ENCODE measurements at regions not wholly inside any gene's neighbourhood (a gene's known extent, or its start where the extent isn't known, plus 50 kb on each side); places are given as distances from the start of the nearest gene placed in this dataset.
A peak's percentile ranks its signal among the peaks of the same experiment; 100 is the strongest.

- Histone ChIP-seq H3K36me3 (no peaks in the 10 kb centered on the region), H3K4me3 (no peak overlapping the region), H3K4me1 (peaks cover 8% of the 10 kb centered on the region), H3K27me3 (no peaks in the 10 kb centered on the region), H3K9me3 (no peaks in the 10 kb centered on the region), H3K27ac (peak overlapping the region; percentile 25)
- TF ChIP-seq POLR2A (IDR thresholded peaks at IDR 0.05) (no peak), POLR2AphosphoS5 (IDR thresholded peaks at IDR 0.05; ENCODE audit: insufficient read depth in 1 of 2, low read depth in 1 of 2) (no peak)
- TF ChIP-seq, protein P1, sequence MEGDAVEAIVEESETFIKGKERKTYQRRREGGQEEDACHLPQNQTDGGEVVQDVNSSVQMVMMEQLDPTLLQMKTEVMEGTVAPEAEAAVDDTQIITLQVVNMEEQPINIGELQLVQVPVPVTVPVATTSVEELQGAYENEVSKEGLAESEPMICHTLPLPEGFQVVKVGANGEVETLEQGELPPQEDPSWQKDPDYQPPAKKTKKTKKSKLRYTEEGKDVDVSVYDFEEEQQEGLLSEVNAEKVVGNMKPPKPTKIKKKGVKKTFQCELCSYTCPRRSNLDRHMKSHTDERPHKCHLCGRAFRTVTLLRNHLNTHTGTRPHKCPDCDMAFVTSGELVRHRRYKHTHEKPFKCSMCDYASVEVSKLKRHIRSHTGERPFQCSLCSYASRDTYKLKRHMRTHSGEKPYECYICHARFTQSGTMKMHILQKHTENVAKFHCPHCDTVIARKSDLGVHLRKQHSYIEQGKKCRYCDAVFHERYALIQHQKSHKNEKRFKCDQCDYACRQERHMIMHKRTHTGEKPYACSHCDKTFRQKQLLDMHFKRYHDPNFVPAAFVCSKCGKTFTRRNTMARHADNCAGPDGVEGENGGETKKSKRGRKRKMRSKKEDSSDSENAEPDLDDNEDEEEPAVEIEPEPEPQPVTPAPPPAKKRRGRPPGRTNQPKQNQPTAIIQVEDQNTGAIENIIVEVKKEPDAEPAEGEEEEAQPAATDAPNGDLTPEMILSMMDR (IDR thresholded peaks at IDR 0.05): no peak
- DNase-seq (ENCODE audit: extremely low spot score in 2 of 2): no peak
- intact Hi-C loops (cut with DNase I): no loop called here
Observed at GRCh38 chr11:122305426-122306320, 189.7 kb upstream of the BLID start.

DNA sequence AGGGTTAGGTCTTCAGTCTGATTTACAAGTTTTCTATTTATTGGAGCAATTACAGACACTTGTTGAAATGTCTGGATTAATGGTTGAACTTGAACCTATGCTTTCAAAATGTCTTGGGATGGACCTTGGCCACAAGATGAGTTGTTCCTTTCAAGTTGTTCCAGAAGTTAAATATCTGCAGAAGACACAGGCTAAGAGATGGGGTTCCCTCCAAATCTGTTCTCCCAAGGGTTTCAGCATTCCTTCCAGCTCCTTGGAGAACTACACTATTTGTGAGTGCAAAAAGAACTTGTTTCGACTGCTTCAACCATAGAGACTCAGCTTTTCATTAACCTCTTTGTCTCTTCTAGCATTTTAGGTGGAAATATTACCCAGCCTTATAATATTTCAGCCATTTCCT is 189.0 kb upstream of the BLID start:
- no peak for DNase-seq (ENCODE audit: extremely low spot score in 2 of 2)
- no peak overlapping the region for H3K4me3 ChIP-seq
- H3K27me3 ChIP-seq: no peaks in the 10 kb centered on the region
- peak overlapping the region; percentile 21 for H3K27ac ChIP-seq
- H3K4me1 ChIP-seq: peaks cover 8% of the 10 kb centered on the region
- TF ChIP-seq POLR2A (IDR thresholded peaks at IDR 0.05): no peak
- TF ChIP-seq, protein P1 (IDR thresholded peaks at IDR 0.05): no peak
- no peak for TF ChIP-seq POLR2AphosphoS5 (IDR thresholded peaks at IDR 0.05; ENCODE audit: insufficient read depth in 1 of 2, low read depth in 1 of 2)
- no peaks in the 10 kb centered on the region for H3K36me3 ChIP-seq
- H3K9me3 ChIP-seq: no peaks in the 10 kb centered on the region
- intact Hi-C loops (cut with DNase I): no loop called here

DNA sequence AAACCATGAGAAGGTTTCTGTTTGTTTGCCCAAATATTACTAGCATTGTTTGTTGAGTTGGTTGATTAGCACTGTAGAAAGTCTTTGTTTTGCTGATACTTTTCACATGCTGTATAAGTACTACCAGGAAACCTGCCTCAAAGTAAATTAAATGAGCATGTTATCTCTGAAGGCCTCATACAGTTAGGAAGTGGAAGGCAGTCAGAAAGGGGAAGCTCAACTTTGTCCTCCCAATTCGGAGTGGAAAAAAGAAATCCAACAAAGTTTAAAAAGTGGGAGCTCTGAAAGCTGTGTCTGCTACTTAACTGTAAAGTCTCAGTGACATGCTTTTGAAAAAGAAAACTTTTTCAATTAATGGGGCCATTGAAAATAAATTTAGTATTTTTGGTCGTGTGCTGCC is 188.3 kb upstream of the BLID start:
- no peak for DNase-seq (ENCODE audit: extremely low spot score in 2 of 2)
- Histone ChIP-seq H3K9me3 (no peaks in the 10 kb centered on the region), H3K4me1 (peaks cover 8% of the 10 kb centered on the region), H3K27ac (no peak overlapping the region), H3K4me3 (no peak overlapping the region), H3K36me3 (no peaks in the 10 kb centered on the region), H3K27me3 (no peaks in the 10 kb centered on the region)
- intact Hi-C loops (cut with DNase I): no loop called here
- TF ChIP-seq POLR2A (IDR thresholded peaks at IDR 0.05) (no peak), POLR2AphosphoS5 (IDR thresholded peaks at IDR 0.05; ENCODE audit: insufficient read depth in 1 of 2, low read depth in 1 of 2) (no peak)
- TF ChIP-seq, protein P1 (IDR thresholded peaks at IDR 0.05): no peak

- TF ChIP-seq, protein P1 (IDR thresholded peaks at IDR 0.05): no peak
- TF ChIP-seq POLR2A (IDR thresholded peaks at IDR 0.05) (no peak), POLR2AphosphoS5 (IDR thresholded peaks at IDR 0.05; ENCODE audit: insufficient read depth in 1 of 2, low read depth in 1 of 2) (no peak)
- H3K27me3 ChIP-seq: no peaks in the 10 kb centered on the region
- intact Hi-C loops (cut with DNase I): loop anchor here (10.0 kb wide), 1 partner anchor 79 kb away; no protein-coding TSS in a partner anchor
- H3K9me3 ChIP-seq: no peaks in the 10 kb centered on the region
- no peaks in the 10 kb centered on the region for H3K36me3 ChIP-seq
- DNase-seq (ENCODE audit: extremely low spot score in 2 of 2): no peak
- no peak overlapping the region for H3K4me3 ChIP-seq
- no peak overlapping the region for H3K27ac ChIP-seq
- H3K4me1 ChIP-seq: no peaks in the 10 kb centered on the region
Observed at GRCh38 chr11:122294041-122294440, 178.0 kb upstream of the BLID start.

Measured in vagina (tissue), 2 donors.